GM19023 (cell line): ENCODE measurements at regions not wholly inside any gene's neighbourhood (a gene's known extent, or its start where the extent isn't known, plus 50 kb on each side); places are given as distances from the start of the nearest gene placed in this dataset.

Experiments used
- ATAC-seq: cut with Tn5 transposase; IDR thresholded peaks from one replicate; pipeline ENCODE4 v1.9.1; 2021; ENCODE audit warnings: mild to moderate bottlenecking, moderate library complexity; ENCODE audit not compliant: unreplicated experiment

- ATAC-seq, result no peak
Observed at GRCh38 chr12:4223273-4223845, 50.2 kb upstream of the CCND2 start.

GRCh38 chr12:4221258-4221620 is 52.3 kb upstream of the CCND2 start:
- ATAC-seq, result no peak

GRCh38 chr12:4220536-4221257 is 52.9 kb upstream of the CCND2 start:
- ATAC-seq, result no peak

GRCh38 chr12:4217091-4217490 is 56.5 kb upstream of the CCND2 start:
- ATAC-seq, result no peak

GRCh38 chr12:4216187-4216927 is 57.2 kb upstream of the CCND2 start:
- no peak for ATAC-seq

GRCh38 chr12:4215229-4216186 is 58.1 kb upstream of the CCND2 start:
- ATAC-seq, result peak; percentile 63

- no peak for ATAC-seq
Observed at GRCh38 chr12:4214877-4215228, 58.7 kb upstream of the CCND2 start.

GRCh38 chr12:4213471-4213870 is 60.1 kb upstream of the CCND2 start:
- no peak for ATAC-seq

- ATAC-seq, result no peak
Observed at GRCh38 chr12:4212845-4213244, 60.7 kb upstream of the CCND2 start.

GRCh38 chr12:4211372-4211771 is 62.2 kb upstream of the CCND2 start:
- no peak for ATAC-seq

GRCh38 chr12:4210183-4210582 is 63.4 kb upstream of the CCND2 start:
- ATAC-seq, result no peak

GRCh38 chr12:4206470-4206869 is 67.1 kb upstream of the CCND2 start:
- no peak for ATAC-seq

- no peak for ATAC-seq
Observed at GRCh38 chr12:4203772-4204376, 69.7 kb upstream of the CCND2 start.

- no peak for ATAC-seq
Observed at GRCh38 chr12:4202918-4203317, 70.6 kb upstream of the CCND2 start.

- no peak for ATAC-seq
Observed at GRCh38 chr12:4202487-4202886, 71.1 kb upstream of the CCND2 start.

GRCh38 chr12:4201333-4202100 is 72.0 kb upstream of the CCND2 start:
- ATAC-seq, result no peak

GRCh38 chr12:4197922-4198763 is 75.4 kb upstream of the CCND2 start:
- ATAC-seq, result no peak

- ATAC-seq, result no peak
Observed at GRCh38 chr12:4196805-4197420, 76.6 kb upstream of the CCND2 start.

- no peak for ATAC-seq
Observed at GRCh38 chr12:4194668-4195067, 78.9 kb upstream of the CCND2 start.
